ENCODE measurements at regions not wholly inside any gene's neighbourhood (a gene's known extent, or its start where the extent isn't known, plus 50 kb on each side); places are given as distances from the start of the nearest gene placed in this dataset.

DNA sequence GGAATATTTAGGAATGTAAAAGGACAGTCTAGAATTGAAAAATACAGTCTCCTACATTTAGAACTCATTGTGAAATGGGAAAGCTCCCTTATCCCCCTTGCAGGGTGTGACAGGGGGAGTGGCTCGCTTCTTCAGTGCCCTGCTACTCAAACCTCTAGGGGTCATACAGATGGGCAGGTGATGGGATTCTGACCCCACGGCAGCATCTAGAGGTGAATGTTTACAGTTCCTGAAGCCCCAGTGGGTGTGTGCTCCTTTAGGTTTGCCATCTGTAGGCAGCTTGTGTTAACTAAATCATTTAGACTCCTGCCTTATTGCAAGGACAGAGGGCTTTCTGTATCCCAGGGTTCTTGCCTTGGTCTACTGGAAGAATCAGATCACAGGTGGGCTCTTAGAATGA is 271.0 kb upstream of the MPDZ start:
- Histone ChIP-seq H3K4me1 (ENCODE audit: control insufficient read depth in 1 of 2, low read depth in 2 of 2) (no peaks in the 10 kb centered on the region), H3K9me3 (no peaks in the 10 kb centered on the region), H3K36me3 (no peaks in the 10 kb centered on the region), H3K27ac (no peak overlapping the region), H3K27me3 (replicated peaks; ENCODE audit: insufficient read depth) (no peaks in the 10 kb centered on the region), H3K4me3 (no peak overlapping the region)
- DNase-seq (ENCODE audit: low spot score) = no peak
- TF ChIP-seq, protein P1, sequence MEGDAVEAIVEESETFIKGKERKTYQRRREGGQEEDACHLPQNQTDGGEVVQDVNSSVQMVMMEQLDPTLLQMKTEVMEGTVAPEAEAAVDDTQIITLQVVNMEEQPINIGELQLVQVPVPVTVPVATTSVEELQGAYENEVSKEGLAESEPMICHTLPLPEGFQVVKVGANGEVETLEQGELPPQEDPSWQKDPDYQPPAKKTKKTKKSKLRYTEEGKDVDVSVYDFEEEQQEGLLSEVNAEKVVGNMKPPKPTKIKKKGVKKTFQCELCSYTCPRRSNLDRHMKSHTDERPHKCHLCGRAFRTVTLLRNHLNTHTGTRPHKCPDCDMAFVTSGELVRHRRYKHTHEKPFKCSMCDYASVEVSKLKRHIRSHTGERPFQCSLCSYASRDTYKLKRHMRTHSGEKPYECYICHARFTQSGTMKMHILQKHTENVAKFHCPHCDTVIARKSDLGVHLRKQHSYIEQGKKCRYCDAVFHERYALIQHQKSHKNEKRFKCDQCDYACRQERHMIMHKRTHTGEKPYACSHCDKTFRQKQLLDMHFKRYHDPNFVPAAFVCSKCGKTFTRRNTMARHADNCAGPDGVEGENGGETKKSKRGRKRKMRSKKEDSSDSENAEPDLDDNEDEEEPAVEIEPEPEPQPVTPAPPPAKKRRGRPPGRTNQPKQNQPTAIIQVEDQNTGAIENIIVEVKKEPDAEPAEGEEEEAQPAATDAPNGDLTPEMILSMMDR (IDR thresholded peaks at IDR 0.05) = no peak
- no peak for ATAC-seq (ENCODE audit: insufficient number of reproducible peaks, low FRiP score, low read depth)

DNA sequence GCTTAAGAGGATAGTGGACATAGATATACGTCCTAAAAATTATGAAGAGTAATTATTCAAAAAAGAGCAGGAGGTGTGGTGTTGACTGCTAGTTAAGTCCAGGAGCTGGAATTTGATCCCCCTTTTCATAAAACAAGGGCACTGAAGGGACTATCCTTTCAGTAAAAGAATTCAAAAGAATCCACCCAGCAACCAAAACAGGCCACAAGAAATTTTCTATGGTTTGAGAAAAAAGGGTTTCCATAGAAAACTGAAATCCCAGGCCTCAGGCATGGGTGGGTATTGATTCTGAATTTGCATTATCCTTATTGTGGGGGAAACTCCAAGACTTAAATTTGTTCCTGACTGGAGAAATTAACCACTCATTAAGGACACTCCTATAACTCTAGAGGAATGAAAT is 269.0 kb upstream of the MPDZ start:
- TF ChIP-seq, protein P1 (IDR thresholded peaks at IDR 0.05) = no peak
- ATAC-seq (ENCODE audit: insufficient number of reproducible peaks, low FRiP score, low read depth) (no peak), DNase-seq (ENCODE audit: low spot score) (no peak)
- H3K27ac ChIP-seq = no peak overlapping the region
- no peaks in the 10 kb centered on the region for H3K27me3 ChIP-seq (replicated peaks; ENCODE audit: insufficient read depth)
- no peak overlapping the region for H3K4me3 ChIP-seq
- no peaks in the 10 kb centered on the region for H3K4me1 ChIP-seq (ENCODE audit: control insufficient read depth in 1 of 2, low read depth in 2 of 2)
- no peaks in the 10 kb centered on the region for H3K9me3 ChIP-seq
- H3K36me3 ChIP-seq = no peaks in the 10 kb centered on the region

DNA sequence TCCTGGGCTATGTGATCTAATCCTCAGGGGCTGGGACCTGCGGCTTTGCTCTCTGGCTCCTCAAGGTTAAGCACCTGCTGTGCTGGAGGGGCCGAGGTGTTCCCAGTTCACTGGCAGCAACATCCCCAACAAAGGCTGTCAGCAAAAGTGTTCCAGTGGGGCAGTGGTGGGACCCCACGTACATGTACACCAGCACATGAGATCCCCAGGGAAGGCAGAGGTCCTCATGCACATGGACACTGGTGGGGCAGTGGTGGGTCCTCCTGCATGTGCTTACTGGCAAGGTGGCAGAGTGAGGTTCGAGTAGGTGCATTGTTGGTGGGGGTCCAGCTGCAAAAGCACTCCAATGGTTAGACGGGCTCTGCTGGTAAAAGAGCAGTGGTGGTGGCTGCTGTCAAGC is 255.6 kb upstream of the MPDZ start:
- Histone ChIP-seq H3K27me3 (replicated peaks; ENCODE audit: insufficient read depth) (no peaks in the 10 kb centered on the region), H3K36me3 (no peaks in the 10 kb centered on the region), H3K4me1 (ENCODE audit: control insufficient read depth in 1 of 2, low read depth in 2 of 2) (peaks cover 0 to 13% of the 10 kb centered on the region in 2 donors), H3K4me3 (no peak overlapping the region), H3K27ac (no peak overlapping the region), H3K9me3 (peaks cover 4% of the 10 kb centered on the region)
- TF ChIP-seq, protein P1 (IDR thresholded peaks at IDR 0.05) = no peak
- DNase-seq (ENCODE audit: low spot score) (no peak), ATAC-seq (ENCODE audit: insufficient number of reproducible peaks, low FRiP score, low read depth) (no peak)

DNA sequence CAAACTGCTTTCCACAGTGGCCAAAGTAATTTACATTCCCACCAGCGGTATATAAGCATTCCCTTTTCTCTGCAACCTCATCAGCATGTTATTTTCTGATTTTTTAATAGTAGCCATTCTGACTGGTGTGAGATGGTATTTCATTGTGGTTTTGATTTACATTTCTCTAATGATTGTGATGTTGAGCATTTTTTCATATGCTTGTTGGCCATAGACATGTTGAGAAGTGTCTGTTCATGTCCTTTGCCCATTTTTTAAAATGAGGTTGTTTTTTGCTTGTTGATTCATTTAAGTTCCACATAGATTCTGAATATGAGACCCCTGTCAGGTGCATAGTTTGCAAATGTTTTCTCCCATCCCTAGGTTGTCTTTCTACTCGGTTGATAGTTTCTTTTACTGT is 254.5 kb upstream of the MPDZ start:
- H3K9me3 ChIP-seq = peaks cover 4% of the 10 kb centered on the region
- TF ChIP-seq, protein P1 (IDR thresholded peaks at IDR 0.05) = no peak
- no peak overlapping the region for H3K27ac ChIP-seq
- H3K36me3 ChIP-seq = no peaks in the 10 kb centered on the region
- H3K4me3 ChIP-seq = no peak overlapping the region
- ATAC-seq (ENCODE audit: insufficient number of reproducible peaks, low FRiP score, low read depth) (no peak), DNase-seq (ENCODE audit: low spot score) (no peak)
- H3K27me3 ChIP-seq (replicated peaks; ENCODE audit: insufficient read depth) = no peaks in the 10 kb centered on the region
- H3K4me1 ChIP-seq (ENCODE audit: control insufficient read depth in 1 of 2, low read depth in 2 of 2) = peaks cover 0 to 13% of the 10 kb centered on the region in 2 donors

DNA sequence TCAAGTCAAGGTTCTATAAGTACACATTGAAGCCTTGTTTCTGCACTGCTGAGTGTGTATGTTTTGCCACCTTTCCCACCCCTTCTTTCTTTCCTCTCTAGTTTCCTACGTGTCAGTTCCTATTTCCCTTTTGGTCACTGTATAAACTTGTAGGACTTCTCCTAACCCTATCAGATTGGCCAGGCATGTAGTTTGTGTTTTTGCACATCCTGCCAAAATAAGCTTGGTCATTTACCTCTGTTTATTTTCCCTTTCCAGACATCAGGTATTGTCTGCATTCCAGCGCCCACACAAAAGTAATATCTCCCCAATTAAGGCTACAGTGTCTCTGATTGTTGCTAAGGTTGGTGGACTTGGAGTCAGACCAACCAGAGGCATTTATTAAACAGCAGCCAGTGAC is 252.9 kb upstream of the MPDZ start:
- H3K9me3 ChIP-seq = peaks cover 4% of the 10 kb centered on the region
- H3K27ac ChIP-seq = no peak overlapping the region
- ATAC-seq (ENCODE audit: insufficient number of reproducible peaks, low FRiP score, low read depth) (no peak), DNase-seq (ENCODE audit: low spot score) (no peak)
- H3K36me3 ChIP-seq = no peaks in the 10 kb centered on the region
- no peaks in the 10 kb centered on the region for H3K27me3 ChIP-seq (replicated peaks; ENCODE audit: insufficient read depth)
- H3K4me3 ChIP-seq = no peak overlapping the region
- TF ChIP-seq, protein P1 (IDR thresholded peaks at IDR 0.05) = no peak
- peaks cover 0 to 13% of the 10 kb centered on the region in 2 donors for H3K4me1 ChIP-seq (ENCODE audit: control insufficient read depth in 1 of 2, low read depth in 2 of 2)

All from thoracic aorta (tissue), 2 donors.